DND-41 (cell line): ENCODE measurements at regions not wholly inside any gene's neighbourhood (a gene's known extent, or its start where the extent isn't known, plus 50 kb on each side); places are given as distances from the start of the nearest gene placed in this dataset.

ENCODE experiments used
- CTCF ChIP-seq: IDR thresholded peaks from 2 replicates; pipeline ENCODE4 v1.5.1; 2012; ENCODE audit warnings: borderline replicate concordance, low read length, moderate library complexity, mild to moderate bottlenecking; ENCODE audit not compliant: poor library complexity, severe bottlenecking; ENCODE audit errors: extremely low read depth
- EZH2 ChIP-seq: IDR thresholded peaks from 3 replicates; pipeline ENCODE4 v1.6.1; 2012; ENCODE audit warnings: borderline replicate concordance, low read depth, mild to moderate bottlenecking, moderate library complexity, low read length, inconsistent platforms; ENCODE audit not compliant: severe bottlenecking

- TF ChIP-seq CTCF (no peak), EZH2 (no peak)
Measured at GRCh38 chr10:28940158-28940888, 263.0 kb downstream of the BAMBI start.
